A673 (cell line): ENCODE measurements at regions not wholly inside any gene's neighbourhood (a gene's known extent, or its start where the extent isn't known, plus 50 kb on each side); places are given as distances from the start of the nearest gene placed in this dataset.

Experiments
- BruUV-seq: library from RNA; stranded (reverse); fragments of 400-500 nt; replicated peaks from 2 replicates; lab custom pipeline; 2021; lab: Mats Ljungman, UMichigan
- CTCF ChIA-PET: fragments of 300-600 bp; sonication (Branson Sonifier 250); formaldehyde crosslinking; loops from one replicate; lab custom pipeline; 2022; ENCODE audit warnings: antibody characterized with exemption; lab: Charles Lee
- POLR2A ChIA-PET: fragments of 300-600 bp; sonication (Branson Sonifier 250); formaldehyde crosslinking; loops from one replicate; lab custom pipeline; 2022; ENCODE audit warnings: antibody characterized with exemption; ENCODE audit not compliant: low non-redundant PET; lab: Charles Lee
- DNase-seq: peaks from one replicate; pipeline ENCODE4 v3.0.0-alpha.2; 2015; ENCODE audit warnings: low spot score
- H3K27ac ChIP-seq: fragments of 200-600 bp; sonication (generic); 2 replicates; pipeline ENCODE4 v1.5.1; 2016; ENCODE audit warnings: mixed run types, low read depth, mild to moderate bottlenecking, mixed read lengths, antibody characterized with exemption, low read length; ENCODE audit not compliant: poor library complexity, severe bottlenecking
- H3K27me3 ChIP-seq: fragments of 200-600 bp; sonication (generic); replicated peaks from 2 replicates; pipeline ENCODE4 v1.6.1; 2017; ENCODE audit warnings: mixed run types, low read depth, mild to moderate bottlenecking, mixed read lengths, antibody characterized with exemption, low read length; ENCODE audit not compliant: insufficient read depth, poor library complexity
- H3K36me3 ChIP-seq: fragments of 200-600 bp; sonication (generic); 2 replicates; pipeline ENCODE4 v1.6.1; 2016; ENCODE audit warnings: mixed run types, mild to moderate bottlenecking, mixed read lengths, antibody characterized with exemption, low read length; ENCODE audit not compliant: insufficient read depth, poor library complexity, severe bottlenecking
- H3K4me1 ChIP-seq: fragments of 200-600 bp; sonication (generic); 2 replicates; pipeline ENCODE4 v1.6.1; 2017; ENCODE audit warnings: mixed run types, mild to moderate bottlenecking, mixed read lengths, antibody characterized with exemption, low read length; ENCODE audit not compliant: insufficient read depth, poor library complexity, severe bottlenecking
- H3K4me3 ChIP-seq: fragments of 200-600 bp; sonication (generic); 2 replicates; pipeline ENCODE4 v1.5.1; 2016; ENCODE audit warnings: low read depth, mixed run types, mild to moderate bottlenecking, mixed read lengths, low read length; ENCODE audit not compliant: poor library complexity, severe bottlenecking
- H3K9me3 ChIP-seq: fragments of 200-600 bp; sonication (generic); 2 replicates; pipeline ENCODE4 v1.6.1; 2016; ENCODE audit warnings: mixed run types, low read depth, mild to moderate bottlenecking, mixed read lengths, antibody characterized with exemption, low read length; ENCODE audit not compliant: poor library complexity, severe bottlenecking
- EZH2 ChIP-seq: fragments of 200-600 bp; sonication (generic); IDR thresholded peaks from 2 replicates; pipeline ENCODE4 v1.6.1; 2017; ENCODE audit warnings: borderline replicate concordance, low read depth, mild to moderate bottlenecking, mixed read lengths, antibody characterized with exemption, low read length; ENCODE audit not compliant: poor library complexity, severe bottlenecking
- intact Hi-C: fragments of 100-400 bp; cut with micrococcal nuclease; formaldehyde crosslinking; loops from one replicate; pipeline ENCODE4 v1.10.0; 2022; ENCODE audit not compliant: unreplicated experiment
- TF ChIP-seq, protein P1 (sequence below): fragments of 300-800, 200-600 bp; sonication (generic); conservative IDR thresholded peaks from 2 replicates; pipeline ENCODE4 v1.5.1; 2017; ENCODE audit warnings: low read depth, mild to moderate bottlenecking, antibody characterized with exemption, low read length, moderate library complexity, mixed read lengths

DNA sequence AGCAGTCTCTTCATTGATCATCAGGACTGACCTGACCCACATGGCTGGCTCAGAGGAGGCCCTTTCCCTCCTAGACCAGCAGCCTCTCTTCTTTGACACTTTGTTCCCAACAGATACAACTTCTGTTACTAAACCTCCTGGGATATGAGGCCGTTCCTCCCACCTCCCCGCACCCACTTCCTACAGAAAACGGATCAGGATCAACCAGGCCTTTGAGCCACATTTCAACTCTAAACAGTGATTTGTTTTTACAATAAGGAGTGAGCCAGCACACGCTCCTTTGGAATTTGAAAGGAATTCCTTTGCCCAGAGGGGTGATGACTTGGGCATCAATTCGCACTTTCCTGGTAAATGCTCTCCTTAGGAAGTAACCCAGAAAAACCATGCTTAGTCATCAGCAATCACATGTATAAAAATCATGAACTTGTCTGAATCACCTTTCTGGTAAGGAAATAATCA, 180.4 kb downstream of the FAM124B start:
- intact Hi-C loops, result loop anchor here (2.0 kb wide), 2 partner anchors 61 to 85 kb away; no protein-coding TSS in a partner anchor

DNA sequence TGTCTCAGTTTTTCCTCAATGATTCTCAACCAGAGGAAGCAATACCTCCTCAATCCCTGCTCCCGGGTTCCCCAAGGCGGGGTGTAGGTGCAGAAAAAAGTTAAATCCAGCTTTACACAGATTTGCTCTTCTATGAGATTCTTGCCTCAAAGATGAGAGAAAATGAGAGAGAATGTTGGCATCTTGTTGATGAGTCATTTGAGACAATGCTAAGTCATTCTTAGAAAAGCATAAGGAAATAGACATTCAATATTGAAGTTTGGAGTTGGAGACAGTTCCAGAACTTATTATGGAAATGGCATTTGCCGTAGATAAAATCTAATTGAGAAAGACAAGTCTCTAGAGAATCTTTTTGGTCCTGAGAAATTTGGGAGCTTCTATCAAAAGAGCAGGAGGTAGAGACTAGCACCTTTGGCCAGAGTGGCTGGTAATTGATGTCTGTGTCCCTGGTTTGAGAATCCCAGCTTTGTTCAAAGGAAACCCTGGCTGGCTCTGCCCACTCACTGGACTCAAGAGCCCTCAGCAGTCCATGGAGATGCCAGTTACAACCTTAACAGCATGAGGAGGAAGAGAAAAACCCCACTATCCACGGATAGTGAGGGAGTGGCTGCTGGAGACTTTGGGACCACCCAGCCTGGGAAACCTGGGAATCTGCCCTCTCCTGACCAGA, 181.2 kb downstream of the FAM124B start:
- no TSS peak for BruUV-seq
- CTCF ChIA-PET, result no interaction called here
- intact Hi-C loops, result loop anchor here (2.0 kb wide), 2 partner anchors 62 to 84 kb away; no protein-coding TSS in a partner anchor
- POLR2A ChIA-PET, result no interaction called here
- Histone ChIP-seq H3K4me1 (peaks cover 35% of the 10 kb centered on the region), H3K27ac (peak overlapping the region; percentile 67), H3K9me3 (no peaks in the 10 kb centered on the region), H3K27me3 (no peaks in the 10 kb centered on the region), H3K4me3 (no peak overlapping the region), H3K36me3 (no peaks in the 10 kb centered on the region)
- DNase-seq, result no peak
- no peak for TF ChIP-seq EZH2
- TF ChIP-seq, protein P1, sequence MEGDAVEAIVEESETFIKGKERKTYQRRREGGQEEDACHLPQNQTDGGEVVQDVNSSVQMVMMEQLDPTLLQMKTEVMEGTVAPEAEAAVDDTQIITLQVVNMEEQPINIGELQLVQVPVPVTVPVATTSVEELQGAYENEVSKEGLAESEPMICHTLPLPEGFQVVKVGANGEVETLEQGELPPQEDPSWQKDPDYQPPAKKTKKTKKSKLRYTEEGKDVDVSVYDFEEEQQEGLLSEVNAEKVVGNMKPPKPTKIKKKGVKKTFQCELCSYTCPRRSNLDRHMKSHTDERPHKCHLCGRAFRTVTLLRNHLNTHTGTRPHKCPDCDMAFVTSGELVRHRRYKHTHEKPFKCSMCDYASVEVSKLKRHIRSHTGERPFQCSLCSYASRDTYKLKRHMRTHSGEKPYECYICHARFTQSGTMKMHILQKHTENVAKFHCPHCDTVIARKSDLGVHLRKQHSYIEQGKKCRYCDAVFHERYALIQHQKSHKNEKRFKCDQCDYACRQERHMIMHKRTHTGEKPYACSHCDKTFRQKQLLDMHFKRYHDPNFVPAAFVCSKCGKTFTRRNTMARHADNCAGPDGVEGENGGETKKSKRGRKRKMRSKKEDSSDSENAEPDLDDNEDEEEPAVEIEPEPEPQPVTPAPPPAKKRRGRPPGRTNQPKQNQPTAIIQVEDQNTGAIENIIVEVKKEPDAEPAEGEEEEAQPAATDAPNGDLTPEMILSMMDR, result no peak

More for the DNA sequence above, 180.4 kb downstream of the FAM124B start:
- DNase-seq, result peak; percentile 22
- POLR2A ChIA-PET, result no interaction called here
- CTCF ChIA-PET, result no interaction called here
- no peak overlapping the region for H3K27ac ChIP-seq
- peaks cover 35% of the 10 kb centered on the region for H3K4me1 ChIP-seq
- BruUV-seq, result no TSS peak
- no peak overlapping the region for H3K4me3 ChIP-seq
- no peaks in the 10 kb centered on the region for H3K36me3 ChIP-seq
- TF ChIP-seq, protein P1, result no peak
- H3K9me3 ChIP-seq, result no peaks in the 10 kb centered on the region
- no peaks in the 10 kb centered on the region for H3K27me3 ChIP-seq

DNA sequence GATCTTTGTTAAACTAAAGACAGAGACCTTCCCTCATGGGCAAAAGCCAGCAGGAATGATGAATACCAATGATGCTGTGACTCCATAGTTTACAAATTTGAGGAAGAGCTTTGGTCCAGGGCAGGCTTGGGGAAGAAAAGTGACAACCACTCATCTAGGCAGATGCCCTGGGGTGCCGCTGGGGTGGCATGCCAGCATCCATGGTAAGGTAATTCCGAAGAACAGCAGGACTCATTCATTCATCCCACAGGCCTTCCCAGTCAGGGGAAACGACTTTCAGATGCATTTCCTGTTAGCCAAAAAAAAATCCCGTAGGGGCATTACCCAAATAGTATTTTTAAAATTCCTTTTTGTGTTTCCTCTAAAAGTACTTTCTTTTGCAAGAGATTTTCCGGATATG, 180.7 kb upstream of the SERPINE2 start:
- Histone ChIP-seq H3K36me3 (no peaks in the 10 kb centered on the region), H3K4me1 (peaks cover 35% of the 10 kb centered on the region), H3K9me3 (no peaks in the 10 kb centered on the region), H3K4me3 (no peak overlapping the region), H3K27me3 (no peaks in the 10 kb centered on the region), H3K27ac (peak overlapping the region; percentile 67)
- TF ChIP-seq, protein P1, result no peak
- no peak for TF ChIP-seq EZH2
- intact Hi-C loops, result loop anchor here (2.0 kb wide), 2 partner anchors 63 to 83 kb away; no protein-coding TSS in a partner anchor
- POLR2A ChIA-PET, result no interaction called here
- DNase-seq, result peak; percentile 95
- BruUV-seq, result no TSS peak
- CTCF ChIA-PET, result interaction anchor here (1.0 to 1.1 kb wide), 2 partner anchors 77 to 226 kb away, joined by 4 to 5 read pairs; no protein-coding TSS in a partner anchor
